Fibroblast of lung (primary cell): ENCODE measurements at regions not wholly inside any gene's neighbourhood (a gene's known extent, or its start where the extent isn't known, plus 50 kb on each side); places are given as distances from the start of the nearest gene placed in this dataset.

ENCODE experiments used
- CTCF ChIP-seq, 2 donors: IDR thresholded peaks in 1 of 2; conservative IDR thresholded peaks in 1 of 2; 1 replicate in 1 of 2; 2 replicates in 1 of 2; pipeline ENCODE4 v1.5.1; 2011 to 2012; ENCODE audit warnings: low read length in 2 of 2, control low read depth in 1 of 2, inconsistent platforms in 1 of 2, low read depth in 1 of 2, mild to moderate bottlenecking in 1 of 2
- EZH2 ChIP-seq: IDR thresholded peaks from 2 replicates; pipeline ENCODE4 v1.5.1; 2012; ENCODE audit warnings: low read length, control low read depth, mild to moderate bottlenecking; ENCODE audit errors: missing control alignments

GRCh38 chr3:116569611-116570010 is 124.3 kb upstream of the LSAMP start:
- TF ChIP-seq CTCF (conservative IDR thresholded peaks at IDR 0.05 in 1 of 2, IDR thresholded peaks at IDR 0.05 in 1 of 2; ENCODE audit: low read depth in 1 of 2, low read length in 2 of 2) (no peak), EZH2 (no peak)
